Cardiac muscle cell (in vitro differentiated cells and primary cell): ENCODE measurements at regions not wholly inside any gene's neighbourhood (a gene's known extent, or its start where the extent isn't known, plus 50 kb on each side); places are given as distances from the start of the nearest gene placed in this dataset.

ENCODE experiments used
- DNase-seq, 2 donors: peaks; one replicate each; pipeline versions ENCODE4 v3.0.0 to v3.0.0-alpha.2; 2010 to 2017; ENCODE audit warnings: low read depth in 1 of 2, low spot score in 1 of 2
- H3K27ac ChIP-seq: fragments of 200-600 bp; sonication (generic); 2 replicates; pipeline ENCODE4 v1.5.1; 2016
- H3K27me3 ChIP-seq: fragments of 200-600 bp; sonication (generic); 2 replicates; pipeline ENCODE4 v1.6.0; 2016; ENCODE audit warnings: control low read depth
- H3K36me3 ChIP-seq: fragments of 200-600 bp; sonication (generic); 2 replicates; pipeline ENCODE4 v1.5.1; 2016; ENCODE audit warnings: control low read depth
- H3K4me1 ChIP-seq: fragments of 200-600 bp; sonication (generic); 2 replicates; pipeline ENCODE4 v1.8.1; 2017; ENCODE audit warnings: low read depth, mild to moderate bottlenecking, mixed run types
- H3K4me3 ChIP-seq: fragments of 200-600 bp; sonication (generic); 2 replicates; pipeline ENCODE4 v1.5.1; 2016; ENCODE audit warnings: mild to moderate bottlenecking
- H3K9me3 ChIP-seq: fragments of 200-600 bp; sonication (generic); 2 replicates; pipeline ENCODE4 v1.5.1; 2017; ENCODE audit warnings: low read depth, mild to moderate bottlenecking, control low read depth
- CTCF ChIP-seq: IDR thresholded peaks from 2 replicates; pipeline ENCODE4 v1.5.1; 2012; ENCODE audit warnings: low read depth, mild to moderate bottlenecking, low read length

GRCh38 chr1:63717511-63718065 is 56.2 kb upstream of the ROR1 start:
- DNase-seq = no peak
- Histone ChIP-seq H3K4me1 (peaks cover 4% of the 10 kb centered on the region), H3K9me3 (no peaks in the 10 kb centered on the region), H3K36me3 (no peaks in the 10 kb centered on the region), H3K27me3 (no peaks in the 10 kb centered on the region), H3K27ac (no peak overlapping the region), H3K4me3 (no peak overlapping the region)
- no peak for TF ChIP-seq CTCF

GRCh38 chr1:63718541-63718970 is 55.3 kb upstream of the ROR1 start:
- H3K4me1 ChIP-seq = peaks cover 4% of the 10 kb centered on the region
- no peak overlapping the region for H3K27ac ChIP-seq
- H3K36me3 ChIP-seq = no peaks in the 10 kb centered on the region
- H3K9me3 ChIP-seq = no peaks in the 10 kb centered on the region
- no peak overlapping the region for H3K4me3 ChIP-seq
- DNase-seq = no peak
- no peaks in the 10 kb centered on the region for H3K27me3 ChIP-seq
- no peak for TF ChIP-seq CTCF

GRCh38 chr1:63721531-63722189 is 52.2 kb upstream of the ROR1 start:
- TF ChIP-seq CTCF = no peak
- Histone ChIP-seq H3K36me3 (no peaks in the 10 kb centered on the region), H3K4me1 (peaks cover 4% of the 10 kb centered on the region), H3K4me3 (no peak overlapping the region), H3K9me3 (no peaks in the 10 kb centered on the region), H3K27me3 (no peaks in the 10 kb centered on the region), H3K27ac (no peak overlapping the region)
- DNase-seq = peak; percentile 38 to 59

GRCh38 chr1:63723602-63724001 is 50.2 kb upstream of the ROR1 start:
- no peaks in the 10 kb centered on the region for H3K9me3 ChIP-seq
- peak in 1 of 2 donors; percentile 34 for DNase-seq
- H3K27me3 ChIP-seq = no peaks in the 10 kb centered on the region
- H3K27ac ChIP-seq = no peak overlapping the region
- no peaks in the 10 kb centered on the region for H3K36me3 ChIP-seq
- no peak overlapping the region for H3K4me3 ChIP-seq
- peaks cover 4% of the 10 kb centered on the region for H3K4me1 ChIP-seq
- no peak for TF ChIP-seq CTCF
